IPS-20b (cell line): ENCODE measurements at regions not wholly inside any gene's neighbourhood (a gene's known extent, or its start where the extent isn't known, plus 50 kb on each side); places are given as distances from the start of the nearest gene placed in this dataset.

Experiments
- H3K27ac ChIP-seq: one replicate; pipeline ENCODE4 v1.5.1; 2013; ENCODE audit warnings: low read length
- H3K27me3 ChIP-seq: 2 replicates; pipeline ENCODE4 v1.6.1; 2013; ENCODE audit warnings: mild to moderate bottlenecking, low read length, inconsistent platforms; ENCODE audit not compliant: insufficient read depth
- H3K36me3 ChIP-seq: 2 replicates; pipeline ENCODE4 v1.6.1; 2013; ENCODE audit warnings: low read depth, mild to moderate bottlenecking, inconsistent platforms, low read length, moderate library complexity; ENCODE audit not compliant: insufficient read depth
- H3K4me1 ChIP-seq: 2 replicates; pipeline ENCODE4 v1.6.1; 2013; ENCODE audit warnings: mild to moderate bottlenecking, control low read depth, inconsistent platforms, low read length, moderate library complexity; ENCODE audit not compliant: insufficient read depth
- H3K4me3 ChIP-seq: 2 replicates; pipeline ENCODE4 v1.5.1; 2013; ENCODE audit warnings: mild to moderate bottlenecking, low read length, inconsistent platforms
- H3K9ac ChIP-seq: 2 replicates; pipeline ENCODE4 v1.6.1; 2013; ENCODE audit warnings: low read depth, mild to moderate bottlenecking, inconsistent platforms, low read length, moderate library complexity
- H3K9me3 ChIP-seq: 2 replicates; pipeline ENCODE4 v1.6.1; 2013; ENCODE audit warnings: mild to moderate bottlenecking, low read depth, low read length, inconsistent platforms; ENCODE audit not compliant: insufficient read depth

GRCh38 chr10:22875581-22875980 lies 52.3 kb upstream of the ARMC3 start:
- Histone ChIP-seq H3K36me3 (no peaks in the 10 kb centered on the region), H3K27me3 (no peaks in the 10 kb centered on the region), H3K27ac (no peak overlapping the region), H3K4me1 (peaks cover 29% of the 10 kb centered on the region), H3K4me3 (no peak overlapping the region), H3K9me3 (no peaks in the 10 kb centered on the region; the same call in 1 of the 2 replicates), H3K9ac (no peak overlapping the region)

- Histone ChIP-seq H3K4me1 (peaks cover 29% of the 10 kb centered on the region), H3K9me3 (no peaks in the 10 kb centered on the region; the same call in 1 of the 2 replicates), H3K9ac (no peak overlapping the region), H3K36me3 (no peaks in the 10 kb centered on the region), H3K27ac (no peak overlapping the region), H3K27me3 (no peaks in the 10 kb centered on the region), H3K4me3 (no peak overlapping the region)
Measured at GRCh38 chr10:22874189-22874854, 53.5 kb upstream of the ARMC3 start.

GRCh38 chr10:22856444-22857074 lies 71.3 kb upstream of the ARMC3 start:
- H3K36me3 ChIP-seq: no peaks in the 10 kb centered on the region
- no peak overlapping the region for H3K27ac ChIP-seq
- no peaks in the 10 kb centered on the region for H3K9me3 ChIP-seq
- H3K4me1 ChIP-seq: no peaks in the 10 kb centered on the region
- no peak overlapping the region for H3K9ac ChIP-seq
- no peak overlapping the region for H3K4me3 ChIP-seq
- no peaks in the 10 kb centered on the region for H3K27me3 ChIP-seq

- Histone ChIP-seq H3K9me3 (no peaks in the 10 kb centered on the region), H3K27ac (no peak overlapping the region), H3K9ac (no peak overlapping the region), H3K27me3 (no peaks in the 10 kb centered on the region), H3K36me3 (no peaks in the 10 kb centered on the region), H3K4me3 (no peak overlapping the region), H3K4me1 (no peaks in the 10 kb centered on the region)
Measured at GRCh38 chr10:22854935-22855421, 72.9 kb upstream of the ARMC3 start.

- no peak overlapping the region for H3K4me3 ChIP-seq
- H3K9ac ChIP-seq: no peak overlapping the region
- no peaks in the 10 kb centered on the region for H3K27me3 ChIP-seq
- no peaks in the 10 kb centered on the region for H3K4me1 ChIP-seq
- H3K9me3 ChIP-seq: no peaks in the 10 kb centered on the region
- no peak overlapping the region for H3K27ac ChIP-seq
- no peaks in the 10 kb centered on the region for H3K36me3 ChIP-seq
Measured at GRCh38 chr10:22853906-22854447, 73.9 kb upstream of the ARMC3 start.

- Histone ChIP-seq H3K9ac (no peak overlapping the region), H3K27me3 (no peaks in the 10 kb centered on the region), H3K27ac (no peak overlapping the region), H3K36me3 (no peaks in the 10 kb centered on the region), H3K4me1 (no peaks in the 10 kb centered on the region), H3K9me3 (no peaks in the 10 kb centered on the region), H3K4me3 (no peak overlapping the region)
Measured at GRCh38 chr10:22852712-22853353, 75.0 kb upstream of the ARMC3 start.

- H3K27me3 ChIP-seq: no peaks in the 10 kb centered on the region
- H3K4me1 ChIP-seq: no peaks in the 10 kb centered on the region
- no peak overlapping the region for H3K9ac ChIP-seq
- H3K27ac ChIP-seq: no peak overlapping the region
- H3K36me3 ChIP-seq: no peaks in the 10 kb centered on the region
- H3K9me3 ChIP-seq: no peaks in the 10 kb centered on the region
- H3K4me3 ChIP-seq: no peak overlapping the region
Measured at GRCh38 chr10:22851865-22852239, 76.0 kb upstream of the ARMC3 start.

- Histone ChIP-seq H3K4me1 (no peaks in the 10 kb centered on the region), H3K36me3 (no peaks in the 10 kb centered on the region), H3K4me3 (no peak overlapping the region), H3K27me3 (no peaks in the 10 kb centered on the region), H3K9ac (no peak overlapping the region), H3K9me3 (no peaks in the 10 kb centered on the region), H3K27ac (no peak overlapping the region)
Measured at GRCh38 chr10:22850541-22850940, 77.3 kb upstream of the ARMC3 start.

- Histone ChIP-seq H3K9ac (no peak overlapping the region), H3K27me3 (no peaks in the 10 kb centered on the region), H3K27ac (no peak overlapping the region), H3K4me1 (no peaks in the 10 kb centered on the region), H3K9me3 (no peaks in the 10 kb centered on the region), H3K36me3 (no peaks in the 10 kb centered on the region), H3K4me3 (no peak overlapping the region)
Measured at GRCh38 chr10:22849077-22849805, 78.6 kb upstream of the ARMC3 start.

GRCh38 chr10:22848509-22848908 lies 79.3 kb upstream of the ARMC3 start:
- Histone ChIP-seq H3K27me3 (no peaks in the 10 kb centered on the region), H3K4me1 (no peaks in the 10 kb centered on the region), H3K9ac (no peak overlapping the region), H3K4me3 (no peak overlapping the region), H3K36me3 (no peaks in the 10 kb centered on the region), H3K9me3 (no peaks in the 10 kb centered on the region), H3K27ac (no peak overlapping the region)

GRCh38 chr10:22846294-22846693 lies 81.6 kb upstream of the ARMC3 start:
- no peaks in the 10 kb centered on the region for H3K36me3 ChIP-seq
- 0 out of 2 replicates have a peak, but pooled peaks cover 4% of the 10 kb centered on the region for H3K4me1 ChIP-seq
- H3K9ac ChIP-seq: no peak overlapping the region
- H3K9me3 ChIP-seq: no peaks in the 10 kb centered on the region
- no peak overlapping the region for H3K4me3 ChIP-seq
- no peak overlapping the region for H3K27ac ChIP-seq
- no peaks in the 10 kb centered on the region for H3K27me3 ChIP-seq
